ENCODE measurements at regions not wholly inside any gene's neighbourhood (a gene's known extent, or its start where the extent isn't known, plus 50 kb on each side); places are given as distances from the start of the nearest gene placed in this dataset.

- Histone ChIP-seq H3K4me1 (ENCODE audit: control insufficient read depth, extremely low read depth, insufficient read depth, low read length) (no peaks in the 10 kb centered on the region), H3K9ac (ENCODE audit: control insufficient read depth, extremely low read depth, insufficient read depth, low read length) (no peak overlapping the region), H3K27ac (ENCODE audit: control insufficient read depth, insufficient read depth, low read length) (no peak overlapping the region), H3K9me1 (ENCODE audit: control insufficient read depth, extremely low read depth, insufficient read depth, low read length) (no peaks in the 10 kb centered on the region), H4K20me1 (ENCODE audit: control insufficient read depth, extremely low read depth, insufficient read depth, low read length) (no peaks in the 10 kb centered on the region), H3K27me3 (ENCODE audit: control insufficient read depth, extremely low read depth, insufficient read depth, low read length) (no peaks in the 10 kb centered on the region), H3K9me3 (ENCODE audit: control insufficient read depth, low read depth, low read length) (no peaks in the 10 kb centered on the region), H3K79me2 (ENCODE audit: control insufficient read depth, insufficient read depth, low read length) (no peaks in the 10 kb centered on the region), H3K4me2 (ENCODE audit: control insufficient read depth, extremely low read depth, insufficient read depth, low read depth, low read length) (no peak overlapping the region), H2AFZ (ENCODE audit: control insufficient read depth, low read length) (no peak overlapping the region), H3K4me3 (ENCODE audit: control insufficient read depth in 2 of 3, extremely low read depth in 1 of 3, insufficient read depth in 2 of 3, low read depth in 1 of 3, low read length in 3 of 3) (no peak overlapping the region), H3K36me3 (ENCODE audit: control insufficient read depth in 2 of 2, extremely low read depth in 1 of 2, insufficient read depth in 2 of 2, low read length in 2 of 2) (no peaks in the 10 kb centered on the region)
- DNase-seq (ENCODE audit: low read depth, low spot score), result no peak
- no peak for FAIRE-seq
- no peak for TF ChIP-seq EZH2 (IDR thresholded peaks at IDR 0.05; ENCODE audit: low read length)
- TF ChIP-seq CTCF (optimal IDR thresholded peaks at IDR 0.05 in 1 of 3, IDR thresholded peaks at IDR 0.05 in 1 of 3, conservative IDR thresholded peaks at IDR 0.05 in 1 of 3; ENCODE audit: extremely low read depth in 1 of 3, insufficient read depth in 2 of 3, low read length in 3 of 3), result no peak
- dilution Hi-C loops (cut with MboI; ENCODE audit: extremely low pct_ligation_motif_present, low sequenced_read_pairs), result no loop called here
Measured at GRCh38 chrX:5402461-5402860, 826.2 kb downstream of the NLGN4X start.

- dilution Hi-C loops (cut with MboI; ENCODE audit: extremely low pct_ligation_motif_present, low sequenced_read_pairs), result no loop called here
- H4K20me1 ChIP-seq (ENCODE audit: control insufficient read depth, extremely low read depth, insufficient read depth, low read length), result no peaks in the 10 kb centered on the region
- no peak overlapping the region for H3K4me3 ChIP-seq (ENCODE audit: control insufficient read depth in 2 of 3, extremely low read depth in 1 of 3, insufficient read depth in 2 of 3, low read depth in 1 of 3, low read length in 3 of 3)
- H3K4me2 ChIP-seq (ENCODE audit: control insufficient read depth, extremely low read depth, insufficient read depth, low read depth, low read length), result no peak overlapping the region
- no peak for TF ChIP-seq CTCF (optimal IDR thresholded peaks at IDR 0.05 in 1 of 3, IDR thresholded peaks at IDR 0.05 in 1 of 3, conservative IDR thresholded peaks at IDR 0.05 in 1 of 3; ENCODE audit: extremely low read depth in 1 of 3, insufficient read depth in 2 of 3, low read length in 3 of 3)
- no peak overlapping the region for H3K9ac ChIP-seq (ENCODE audit: control insufficient read depth, extremely low read depth, insufficient read depth, low read length)
- H3K9me1 ChIP-seq (ENCODE audit: control insufficient read depth, extremely low read depth, insufficient read depth, low read length), result no peaks in the 10 kb centered on the region
- H3K27me3 ChIP-seq (ENCODE audit: control insufficient read depth, extremely low read depth, insufficient read depth, low read length), result no peaks in the 10 kb centered on the region
- no peak for DNase-seq (ENCODE audit: low read depth, low spot score)
- no peaks in the 10 kb centered on the region for H3K36me3 ChIP-seq (ENCODE audit: control insufficient read depth in 2 of 2, extremely low read depth in 1 of 2, insufficient read depth in 2 of 2, low read length in 2 of 2)
- H3K27ac ChIP-seq (ENCODE audit: control insufficient read depth, insufficient read depth, low read length), result no peak overlapping the region
- no peak for FAIRE-seq
- no peaks in the 10 kb centered on the region for H3K79me2 ChIP-seq (ENCODE audit: control insufficient read depth, insufficient read depth, low read length)
- H3K4me1 ChIP-seq (ENCODE audit: control insufficient read depth, extremely low read depth, insufficient read depth, low read length), result no peaks in the 10 kb centered on the region
- no peak overlapping the region for H2AFZ ChIP-seq (ENCODE audit: control insufficient read depth, low read length)
- peaks cover 3% of the 10 kb centered on the region for H3K9me3 ChIP-seq (ENCODE audit: control insufficient read depth, low read depth, low read length)
Measured at GRCh38 chrX:5399403-5399802, 829.3 kb downstream of the NLGN4X start.
